Dermis blood vessel endothelial cell (primary cell): ENCODE measurements at regions not wholly inside any gene's neighbourhood (a gene's known extent, or its start where the extent isn't known, plus 50 kb on each side); places are given as distances from the start of the nearest gene placed in this dataset.
"Not testable (repeated sequence)": the region's sequence is repeated elsewhere in the genome, so short reads cannot be mapped to it uniquely, and the experiment has no call there.

Experiments
- DNase-seq: peaks from one replicate; pipeline ENCODE4 v3.0.0; 2010

DNA sequence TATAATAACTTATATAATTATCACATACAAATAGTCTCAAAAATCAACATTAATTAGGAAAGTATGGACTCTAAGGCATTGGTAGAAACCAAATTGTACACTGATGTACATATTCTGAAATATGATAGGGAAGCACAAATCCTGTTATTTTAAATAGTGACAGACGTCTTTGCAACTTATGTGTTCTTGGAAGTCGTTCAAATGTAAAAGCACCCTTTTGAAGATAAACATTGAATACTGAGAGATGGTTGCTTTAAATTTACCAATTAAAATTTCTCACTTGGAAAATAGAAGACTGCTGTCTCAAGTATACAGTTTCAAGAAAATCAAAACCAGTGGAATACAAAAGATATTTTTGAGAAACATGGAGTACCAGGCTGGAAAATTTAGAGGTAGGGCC, 457.4 kb upstream of the NUDT12 start:
- no peak for DNase-seq

DNA sequence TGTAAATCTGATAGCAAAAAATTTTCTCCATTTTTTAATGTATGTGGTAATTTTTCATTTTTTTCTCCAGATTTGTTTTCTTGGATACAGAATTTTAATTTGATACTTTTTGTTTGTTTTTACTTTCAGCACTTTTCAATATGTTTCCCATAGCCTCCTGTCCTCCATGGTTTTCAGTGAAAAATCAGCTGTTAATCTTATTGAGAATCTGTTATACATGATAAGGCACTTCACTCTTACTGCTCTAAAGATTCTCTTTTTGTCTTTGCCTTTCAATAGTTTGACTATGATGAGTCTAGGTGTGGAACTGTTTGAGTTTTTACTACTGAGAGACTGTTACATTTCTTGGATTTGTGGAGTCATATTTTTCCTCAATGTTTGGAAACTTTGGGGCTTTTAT, 455.7 kb upstream of the NUDT12 start:
- DNase-seq, result no peak

DNA sequence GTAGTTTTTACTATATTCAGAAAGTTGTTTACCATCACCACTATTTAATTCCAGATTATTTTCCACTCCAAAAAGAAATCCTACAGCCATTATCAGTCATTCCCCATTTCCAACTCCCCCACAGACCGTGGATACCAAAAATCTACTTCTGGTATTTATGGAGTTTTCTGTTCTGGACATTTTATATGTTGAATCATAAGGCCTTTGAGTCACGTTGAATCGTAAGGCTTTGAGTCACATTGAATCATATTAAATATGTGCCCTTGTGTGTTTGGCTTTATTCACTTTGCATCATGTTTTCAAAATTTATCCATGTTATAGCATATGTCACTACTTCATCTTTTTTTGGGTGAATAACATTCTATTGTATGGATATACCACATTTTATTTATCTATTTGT, 454.1 kb upstream of the NUDT12 start:
- no peak for DNase-seq

DNA sequence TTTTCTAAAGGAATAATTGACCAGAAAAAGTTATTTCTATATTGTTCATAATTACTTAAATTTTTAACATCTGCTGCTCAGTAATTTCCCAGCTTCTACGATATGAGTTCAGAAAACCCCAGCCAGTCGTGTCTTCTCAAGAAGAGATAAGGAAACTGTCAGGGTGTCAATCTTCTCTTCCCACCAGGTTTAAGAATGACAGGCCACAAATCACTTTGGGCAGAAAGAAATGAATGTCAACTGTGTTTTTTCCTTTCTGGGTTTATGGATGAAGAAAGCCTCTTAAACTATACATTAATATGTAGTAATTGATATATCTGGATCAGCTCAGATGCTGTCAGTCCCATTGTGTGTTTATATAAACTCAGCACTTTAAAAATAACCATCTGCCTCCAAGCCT, 453.2 kb upstream of the NUDT12 start:
- DNase-seq, result no peak

DNA sequence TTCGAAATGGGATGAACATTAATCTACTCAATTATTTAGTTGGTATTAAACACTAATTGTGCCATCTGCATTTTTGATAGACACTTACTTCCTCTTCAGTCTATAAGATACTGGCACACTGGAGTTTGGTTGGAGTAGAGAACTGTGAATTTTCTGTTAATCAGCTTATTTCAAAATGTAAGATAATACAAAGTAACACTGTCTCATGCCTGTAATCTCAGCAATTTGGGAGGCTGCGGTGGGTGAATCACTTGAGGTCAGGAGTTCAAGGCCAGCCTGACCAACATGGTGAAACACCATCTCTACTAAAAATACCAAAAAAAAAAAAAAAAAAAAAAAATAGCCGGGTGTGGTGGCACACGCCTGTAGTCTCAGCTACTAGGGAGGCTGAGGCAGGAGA, 440.2 kb upstream of the NUDT12 start:
- DNase-seq, result not testable (repeated sequence)

DNA sequence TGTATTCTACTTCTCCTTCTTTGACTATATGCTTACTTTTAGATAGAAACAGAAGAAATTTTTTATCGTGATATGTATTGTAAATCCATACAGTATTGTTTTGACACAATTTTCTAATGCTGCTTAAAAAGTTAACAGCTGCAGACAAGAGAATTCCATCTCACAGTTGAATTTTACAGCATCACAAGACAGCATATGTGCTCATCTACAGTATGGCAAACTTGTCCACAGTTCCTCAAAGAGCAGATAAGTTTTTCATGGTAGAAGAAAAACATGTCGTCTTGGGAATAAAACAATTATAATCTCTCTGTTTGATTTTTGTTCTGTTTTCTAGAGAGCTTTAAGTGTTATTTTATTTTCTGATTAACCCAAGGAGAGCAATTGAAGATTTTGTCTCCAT, 438.5 kb upstream of the NUDT12 start:
- no peak for DNase-seq

DNA sequence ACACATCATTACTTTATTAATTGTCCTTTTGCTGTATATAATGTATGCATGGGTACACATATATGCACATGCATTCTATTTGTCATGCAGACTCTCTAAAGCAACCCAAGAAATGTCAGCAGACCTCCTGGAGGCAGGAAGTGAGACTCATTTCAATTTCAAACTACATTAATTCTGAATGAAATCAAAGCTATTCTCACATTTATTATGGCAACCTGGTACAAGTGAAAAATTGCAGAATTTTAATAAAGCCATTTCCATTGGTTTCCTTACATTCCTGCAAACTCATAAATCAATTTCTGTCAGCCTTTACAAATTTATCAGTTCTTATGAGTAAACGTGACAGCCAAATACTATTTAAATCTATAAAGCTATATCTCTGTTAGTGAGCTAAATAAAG, 430.4 kb upstream of the NUDT12 start:
- DNase-seq, result no peak

DNA sequence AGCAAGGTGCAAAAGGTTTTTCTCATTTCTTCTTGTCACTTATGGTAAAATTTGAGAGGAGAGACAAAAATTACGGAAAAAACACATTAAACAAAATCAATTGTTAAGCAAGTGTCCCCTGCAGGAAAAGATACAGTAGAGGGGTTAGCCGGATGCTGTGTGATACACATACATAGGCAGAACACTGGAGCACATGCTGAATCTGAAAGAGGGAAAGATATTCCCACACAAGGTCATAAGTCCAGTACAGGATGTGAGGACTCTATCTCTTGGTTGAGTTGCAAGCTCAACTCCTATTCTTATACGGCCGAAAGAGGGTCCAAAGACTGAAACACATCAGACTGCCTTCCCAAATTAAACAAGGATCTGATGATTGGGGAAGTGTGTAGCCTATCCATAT, 427.5 kb upstream of the NUDT12 start:
- DNase-seq, result no peak

DNA sequence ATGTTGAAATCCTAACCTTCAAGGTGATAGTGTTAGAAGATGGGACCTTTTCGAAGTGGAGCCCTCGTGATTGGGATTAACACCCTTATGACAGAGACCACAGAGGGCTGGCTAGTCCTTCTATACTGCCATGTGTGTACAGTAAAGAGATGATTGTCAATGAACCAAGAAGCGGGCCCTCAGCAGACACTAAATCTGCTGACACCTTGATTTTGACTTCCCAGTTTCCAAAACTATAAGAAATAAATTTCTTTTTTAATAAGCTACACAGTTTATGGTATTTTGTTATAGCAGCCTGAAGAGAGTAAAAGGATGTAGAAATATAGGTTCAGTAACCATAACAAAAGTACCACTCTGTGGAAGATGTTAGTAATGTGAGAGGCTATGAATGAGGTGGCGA, 419.0 kb upstream of the NUDT12 start:
- no peak for DNase-seq

DNA sequence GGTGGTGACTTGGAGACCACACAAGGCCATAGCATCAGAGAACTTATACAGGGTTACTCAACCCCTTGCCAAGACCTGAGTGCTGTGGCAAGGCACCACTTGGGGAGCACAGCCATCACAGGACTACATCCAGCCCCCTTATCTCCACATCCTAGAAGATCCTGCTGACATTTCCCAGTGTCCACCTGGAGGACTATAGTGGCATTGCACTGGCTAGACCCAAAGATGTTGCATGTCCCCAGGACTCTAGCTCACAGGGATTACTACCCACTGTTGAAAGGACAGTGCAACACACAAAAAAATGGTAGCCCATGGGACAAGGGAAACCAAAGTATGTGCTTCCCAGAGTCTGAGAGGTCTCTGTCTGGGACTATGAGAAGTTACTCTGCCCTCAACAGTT, 411.1 kb upstream of the NUDT12 start:
- no peak for DNase-seq

DNA sequence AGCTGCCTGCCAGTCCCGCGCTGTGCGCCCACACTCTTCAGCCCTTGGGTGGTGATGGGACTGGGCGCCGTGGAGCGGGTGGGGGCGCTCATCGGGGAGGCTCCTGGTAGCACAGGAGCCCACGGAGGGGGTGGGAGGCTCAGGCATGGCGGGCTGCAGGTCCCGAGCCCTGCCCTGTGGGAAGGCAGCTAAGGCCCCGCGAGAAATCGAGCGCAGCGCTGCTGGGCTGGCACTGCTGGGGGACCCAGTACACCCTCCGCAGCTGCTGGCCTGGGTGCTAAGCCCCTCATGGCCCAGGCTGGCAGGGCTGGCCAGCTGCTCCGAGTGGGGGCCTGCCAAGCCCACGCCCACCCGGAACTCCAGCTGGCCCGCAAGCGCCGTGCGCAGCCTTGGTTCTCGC, 403.7 kb upstream of the NUDT12 start:
- DNase-seq, result not testable (repeated sequence)

DNA sequence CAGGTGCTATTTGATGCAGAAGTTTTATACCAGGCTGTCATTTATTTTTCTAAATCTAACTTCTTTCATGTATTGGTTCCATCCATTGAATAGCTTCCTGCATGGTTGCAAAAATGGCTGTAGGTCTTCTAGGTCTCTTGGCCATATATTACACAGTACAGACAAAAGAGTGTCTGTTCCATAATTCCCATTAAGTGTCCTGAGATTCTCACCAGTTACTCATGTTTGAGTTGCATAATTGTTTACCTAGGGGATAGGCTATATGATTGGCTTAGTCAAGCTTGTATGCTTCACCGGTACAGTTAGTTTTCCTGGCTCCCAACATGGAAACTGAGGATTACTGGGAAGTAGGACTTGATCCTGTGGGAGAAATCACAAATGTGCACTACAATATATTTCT, 399.4 kb upstream of the NUDT12 start:
- no peak for DNase-seq

DNA sequence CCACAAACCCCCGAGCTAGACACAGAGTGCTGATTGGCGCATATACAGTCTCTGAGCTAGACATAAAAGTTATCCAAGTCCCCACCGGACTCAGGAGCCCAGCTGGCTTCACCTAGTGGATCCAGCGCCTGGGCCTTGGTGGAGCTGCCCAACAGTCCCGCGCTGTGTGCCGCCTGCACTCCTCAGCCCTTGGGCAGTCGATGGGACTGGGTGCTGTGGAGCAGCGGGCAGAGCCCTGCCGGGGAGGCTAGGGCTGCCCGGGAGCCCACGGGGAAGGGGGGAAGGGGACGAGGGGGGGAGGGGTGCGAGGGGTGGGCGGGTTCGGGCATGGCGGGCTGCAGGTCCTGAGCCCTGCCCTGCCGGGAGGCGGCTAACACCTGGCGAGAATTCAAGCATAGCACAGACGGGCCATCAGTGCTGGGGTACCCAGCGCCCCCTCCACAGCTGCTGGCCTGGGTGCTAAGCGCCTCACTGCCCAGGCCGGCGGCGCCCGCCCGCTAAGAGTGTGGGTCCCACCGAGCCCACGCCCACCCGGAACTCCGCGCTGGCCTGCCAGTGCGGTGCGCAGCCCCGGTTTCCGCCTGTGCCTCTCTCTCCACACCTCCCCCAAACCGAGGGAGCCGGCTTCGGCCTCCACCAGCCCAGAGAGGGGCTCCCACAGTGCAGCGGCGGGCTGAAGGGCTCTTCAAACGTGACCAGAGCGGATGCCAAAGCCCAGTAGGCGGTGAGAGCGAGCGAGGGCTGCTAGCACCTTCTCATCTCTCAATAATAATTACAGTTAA, 391.2 kb upstream of the NUDT12 start:
- no peak for DNase-seq

DNA sequence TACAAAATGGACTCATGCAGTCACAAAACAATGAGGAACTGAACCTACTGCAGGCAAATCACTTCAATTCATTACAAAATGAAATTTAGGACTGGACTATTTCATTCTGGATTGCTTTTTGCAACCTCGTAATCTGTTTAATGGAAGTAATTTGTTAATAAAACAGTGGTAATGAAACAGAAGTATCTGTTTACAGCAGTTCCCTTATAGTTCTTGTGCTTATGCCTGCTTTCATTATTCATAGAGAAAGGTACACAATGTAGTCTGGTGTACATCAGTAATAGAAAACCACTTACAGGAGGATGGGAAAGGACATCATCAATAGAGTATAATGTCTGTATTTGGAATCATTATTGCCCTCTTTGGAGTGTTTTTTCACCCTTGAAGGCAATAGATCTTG, 389.2 kb upstream of the NUDT12 start:
- no peak for DNase-seq

DNA sequence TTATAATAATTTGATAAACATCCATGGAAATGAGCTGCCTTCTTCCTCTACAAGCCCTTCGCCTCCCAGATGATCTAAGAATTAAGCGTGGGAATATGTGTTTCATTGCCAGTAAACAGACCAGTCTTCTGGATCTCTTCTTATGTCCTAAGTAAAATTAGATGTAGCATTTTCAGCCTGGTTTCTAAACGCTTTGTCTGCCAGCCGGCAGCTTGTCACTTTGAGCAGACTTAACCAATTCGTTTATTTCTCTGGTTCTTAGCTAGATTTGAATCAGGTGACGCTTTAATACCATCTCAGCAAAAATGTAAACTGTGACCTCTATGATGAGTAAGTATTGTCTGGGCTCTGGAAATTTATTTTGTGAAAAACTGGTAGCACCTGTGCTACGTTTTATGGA, 380.6 kb upstream of the NUDT12 start:
- no peak for DNase-seq

DNA sequence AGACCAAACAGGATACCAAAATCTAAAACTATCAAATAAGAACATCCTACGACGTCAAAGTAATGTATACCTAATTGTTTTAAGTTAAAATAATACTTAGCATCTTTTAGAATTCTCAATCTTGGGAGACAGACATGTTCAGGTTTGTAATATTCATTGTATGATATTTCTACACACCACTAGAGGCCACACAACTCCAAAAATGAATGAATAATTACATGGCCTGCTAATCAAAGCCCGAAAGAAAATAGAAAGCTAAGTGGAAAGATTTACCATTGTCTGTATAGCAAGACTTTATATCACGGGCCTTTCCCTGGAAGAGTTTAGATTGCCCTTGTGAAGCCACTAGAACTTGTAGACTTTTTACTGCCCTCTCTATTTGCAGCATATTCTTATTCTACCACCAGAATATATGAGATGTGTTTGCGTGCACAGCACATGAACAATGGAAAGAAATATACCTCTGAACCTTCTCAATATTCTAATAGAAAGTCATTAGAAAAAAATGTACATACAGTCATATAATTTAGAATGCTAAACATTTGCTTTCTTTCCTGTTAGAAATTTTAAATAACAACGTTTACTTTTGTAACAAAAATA, 380.1 kb upstream of the NUDT12 start:
- no peak for DNase-seq

DNA sequence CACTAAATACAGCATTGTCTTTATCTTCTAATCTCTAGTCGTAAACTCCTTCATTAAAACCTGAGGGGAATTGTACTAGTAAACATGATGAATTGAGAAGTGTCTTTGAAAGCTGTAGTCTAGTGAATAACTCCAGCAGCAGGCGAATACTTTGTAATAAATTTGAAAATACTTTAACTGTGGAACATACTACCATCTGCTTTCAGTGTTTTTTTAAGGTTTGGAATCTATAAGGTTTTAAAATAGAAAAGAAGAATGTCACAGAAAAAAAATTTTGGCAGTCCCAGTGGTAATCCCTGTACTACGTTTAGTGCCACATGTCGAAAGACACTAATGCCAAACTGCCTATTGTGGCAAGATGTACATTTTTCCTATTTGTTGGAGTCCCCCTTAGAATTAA, 379.0 kb upstream of the NUDT12 start:
- DNase-seq, result no peak

DNA sequence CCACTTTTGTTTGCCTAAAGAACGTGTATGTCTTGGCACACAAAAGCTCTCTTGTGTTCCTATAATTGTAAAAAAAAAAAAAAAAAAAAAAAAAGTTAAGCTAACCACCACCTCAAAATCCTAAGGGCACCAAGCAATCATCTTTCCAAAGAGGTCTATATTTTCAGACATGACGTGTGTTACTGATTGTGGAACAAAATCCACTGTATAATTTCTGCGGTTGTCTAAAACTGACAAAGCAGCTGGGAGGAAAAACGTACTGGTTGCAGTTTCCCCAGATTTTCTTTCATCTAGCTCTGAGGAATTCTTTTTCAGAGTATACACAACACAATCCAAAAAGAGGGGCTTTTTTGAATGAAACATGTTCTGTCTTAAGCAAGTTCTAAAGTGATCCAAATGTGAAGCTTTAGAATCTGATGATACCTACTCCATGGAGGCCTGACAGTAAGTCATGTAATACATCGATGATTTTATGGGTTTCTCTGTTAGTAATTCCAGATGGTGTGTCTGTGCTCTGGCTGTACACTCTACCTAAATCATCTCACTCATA, 375.6 kb upstream of the NUDT12 start:
- no peak for DNase-seq

DNA sequence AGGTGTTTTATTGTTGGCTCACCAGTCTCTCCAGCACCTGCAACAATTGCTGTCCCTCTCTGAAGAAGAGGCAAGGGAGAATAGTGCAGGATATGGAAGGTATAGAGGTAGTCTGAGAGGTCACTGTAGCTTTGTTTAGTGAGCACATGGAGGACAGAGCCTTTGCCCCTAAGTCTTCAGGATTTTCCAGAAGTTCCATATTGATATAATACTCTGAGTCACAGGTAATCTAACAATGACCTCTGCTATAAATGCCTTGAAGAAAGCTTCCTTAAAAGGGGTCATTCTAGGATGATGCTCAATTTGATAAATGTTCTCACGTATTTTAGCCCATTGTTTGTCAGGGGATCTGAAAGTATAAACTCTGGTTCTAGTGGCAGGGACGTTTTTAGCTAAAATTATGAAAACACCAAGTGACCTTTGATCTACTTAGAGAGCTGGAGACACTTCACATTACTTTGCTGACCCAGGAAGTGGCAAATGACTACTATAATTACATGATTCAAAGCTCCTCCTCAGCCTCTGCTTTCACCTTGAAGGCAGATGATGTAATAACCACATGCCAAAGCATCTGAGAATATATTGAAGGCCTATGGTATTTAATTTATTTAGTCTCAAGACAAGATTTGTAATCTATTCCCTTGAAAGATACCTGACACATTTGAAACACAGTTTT, 366.9 kb upstream of the NUDT12 start:
- DNase-seq, result no peak

DNA sequence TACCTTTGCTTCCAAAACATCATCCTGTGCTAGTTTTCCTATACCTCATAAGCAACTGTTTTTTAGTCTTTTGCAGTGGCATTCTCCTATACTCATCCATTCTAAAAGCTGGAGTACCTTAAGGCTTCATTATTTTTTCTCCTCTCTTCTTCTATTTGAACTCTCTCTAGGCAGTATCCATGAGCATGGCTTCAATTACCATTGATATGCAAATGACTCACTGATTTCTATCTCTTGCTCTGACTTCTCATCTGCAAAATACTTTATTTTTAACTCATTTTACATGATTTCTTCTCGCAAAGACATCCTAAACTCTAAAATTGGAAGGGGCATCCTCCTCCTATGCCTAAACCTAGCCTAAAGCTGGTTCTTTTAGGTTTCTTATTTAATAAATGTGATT, 365.1 kb upstream of the NUDT12 start:
- no peak for DNase-seq

DNA sequence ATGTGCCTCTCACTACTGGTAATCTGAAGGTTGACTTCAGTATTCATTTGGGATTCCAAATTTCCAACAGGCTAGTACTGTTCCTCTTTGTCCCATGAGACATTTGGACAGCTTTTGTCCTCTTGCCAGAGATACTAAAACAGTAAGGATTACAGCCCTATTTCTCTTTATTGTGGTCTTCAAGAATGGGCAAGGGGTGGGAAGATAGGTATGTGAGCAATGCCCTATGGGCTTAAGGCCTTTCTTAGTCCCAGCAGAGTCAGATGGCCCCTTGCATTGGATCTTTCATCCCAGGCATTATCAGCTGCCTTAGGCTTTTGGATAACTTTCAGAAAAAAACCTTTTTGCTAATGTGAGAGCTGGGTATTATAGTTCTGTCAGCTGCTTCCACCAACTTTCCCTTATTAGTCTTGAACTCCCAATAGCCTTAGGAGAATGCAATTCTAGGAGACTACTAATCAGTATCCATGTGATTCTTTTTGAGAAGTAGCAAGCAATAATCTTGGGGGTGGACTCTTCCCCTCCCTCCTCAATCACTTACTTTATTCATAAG, 361.1 kb upstream of the NUDT12 start:
- DNase-seq, result no peak

DNA sequence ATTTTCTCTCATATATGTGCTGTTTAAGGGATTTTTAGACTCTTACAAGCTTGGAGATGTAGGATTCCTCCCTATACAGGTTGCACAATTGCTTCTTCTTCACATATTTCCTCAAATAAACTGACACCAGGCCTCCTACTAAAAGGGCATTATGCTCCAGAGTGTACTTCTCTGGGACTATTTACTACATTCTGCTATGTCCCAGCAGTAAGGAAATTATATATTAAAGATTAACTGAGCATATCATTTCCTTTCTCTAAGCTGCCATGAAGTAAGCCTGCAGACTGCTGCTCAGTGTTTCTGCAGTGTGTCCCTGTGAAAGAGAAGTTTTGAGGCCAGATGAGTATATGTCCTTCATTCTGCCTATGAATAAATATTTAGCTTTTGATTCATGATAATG, 356.9 kb upstream of the NUDT12 start:
- DNase-seq, result no peak

DNA sequence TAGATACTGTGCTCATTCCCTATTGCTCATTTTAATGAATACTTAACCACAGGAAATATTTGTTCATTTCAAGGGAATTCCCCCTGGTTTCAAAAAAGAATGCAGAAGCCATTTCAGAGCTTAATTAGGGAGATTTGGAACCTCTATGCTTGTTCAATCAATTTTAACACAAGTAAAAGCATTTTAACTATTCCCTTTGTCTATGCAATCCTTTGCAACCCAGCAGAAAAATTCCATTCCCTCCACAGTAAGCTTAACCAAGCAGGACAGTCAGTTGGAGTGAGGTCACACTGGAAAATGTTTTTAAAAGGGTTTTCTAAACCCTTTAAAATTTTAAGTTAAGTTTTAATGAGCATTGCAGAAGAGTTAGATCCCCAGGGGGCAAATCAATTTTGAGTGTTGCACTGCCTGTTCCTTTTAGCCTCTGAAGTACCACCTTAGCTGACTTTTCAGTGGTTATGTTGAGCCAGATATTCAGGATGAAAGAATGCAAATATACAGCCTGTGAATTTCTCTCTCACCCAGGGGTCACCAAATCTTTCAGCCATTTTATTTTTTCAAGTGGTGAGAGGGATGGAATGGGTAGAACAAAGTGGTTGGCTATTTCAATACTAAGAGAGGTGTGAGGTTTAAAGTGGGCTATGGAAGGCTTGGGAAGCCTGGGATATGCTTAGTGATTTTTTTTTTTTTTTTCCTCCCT, 356.2 kb upstream of the NUDT12 start:
- DNase-seq, result no peak
